Heart left ventricle (tissue), 16 donors: ENCODE measurements at regions not wholly inside any gene's neighbourhood (a gene's known extent, or its start where the extent isn't known, plus 50 kb on each side); places are given as distances from the start of the nearest gene placed in this dataset.
"Not testable (repeated sequence)": the region's sequence is repeated elsewhere in the genome, so short reads cannot be mapped to it uniquely, and the experiment has no call there.

Source experiments
- ATAC-seq, 4 donors: fragments of 200-7000 bp; cut with Tn5 transposase; one replicate each; pipeline ENCODE4 v1.9.1; 2020 to 2022; ENCODE audit warnings: moderate library complexity in 4 of 4, mild to moderate bottlenecking in 3 of 4, moderate number of reproducible peaks in 1 of 4
- DNase-seq, 5 donors: peaks; one replicate each; pipeline ENCODE4 v3.0.0-alpha.2; 2020
- H3K27ac ChIP-seq, 12 donors: fragments of 200-600 bp; sonication (generic) in 4 of 12; one replicate each; pipeline versions ENCODE4 v1.5.0 to v1.8.0; 2016 to 2022; ENCODE audit warnings: mild to moderate bottlenecking in 2 of 12
- H3K27me3 ChIP-seq, 9 donors: fragments of 200-600 bp; sonication (generic) in 2 of 9; one replicate each; pipeline versions ENCODE4 v1.5.1 to v1.8.0; 2016 to 2022; ENCODE audit warnings: mild to moderate bottlenecking in 3 of 9
- H3K36me3 ChIP-seq, 9 donors: fragments of 200-600 bp; sonication (generic) in 2 of 9; one replicate each; pipeline versions ENCODE4 v1.5.0 to v1.8.0; 2018 to 2022; ENCODE audit warnings: mild to moderate bottlenecking in 2 of 9
- H3K4me1 ChIP-seq, 12 donors: fragments of 200-600 bp; sonication (generic) in 4 of 12; one replicate each; pipeline versions ENCODE4 v1.5.0 to v1.8.0; 2016 to 2022; ENCODE audit warnings: mild to moderate bottlenecking in 3 of 12
- H3K4me3 ChIP-seq, 12 donors: fragments of 200-600 bp; sonication (generic) in 4 of 12; one replicate each; pipeline versions ENCODE4 v1.5.0 to v1.8.0; 2017 to 2022; ENCODE audit warnings: mild to moderate bottlenecking in 9 of 12, moderate library complexity in 4 of 12
- H3K9me3 ChIP-seq, 12 donors: fragments of 200-600 bp; sonication (generic) in 4 of 12; one replicate each; pipeline versions ENCODE4 v1.5.0 to v1.8.0; 2016 to 2022; ENCODE audit warnings: mild to moderate bottlenecking in 1 of 12
- POLR2A ChIP-seq, 2 donors: fragments of 450-650 bp; IDR thresholded peaks; one replicate each; pipeline ENCODE4 v1.6.1; 2017; ENCODE audit warnings: antibody characterized with exemption in 2 of 2, mild to moderate bottlenecking in 2 of 2, moderate library complexity in 2 of 2
- WGBS, 4 donors: extraction: QIAGEN DNeasy Blood & Tissue Kit in 2 of 4; methylation state at CpG; one replicate each; pipeline versions ENCODE4 v1.1.5 to v1.1.7; 2013 to 2018; 5-methylcytosine and 5-hydroxymethylcytosine counted together
- intact Hi-C, 10 donors: fragments of 100-400 bp; cut with DNase I; formaldehyde crosslinking; loops; one replicate each; pipeline versions ENCODE4 v1.11.1 to v1.14.2; 2022
- TF ChIP-seq, protein P1 (sequence below), 12 donors: fragments of 200-600 bp; sonication (generic) in 4 of 12; IDR thresholded peaks; one replicate each; pipeline versions ENCODE4 v1.5.0 to v1.8.0; 2018 to 2022; ENCODE audit warnings: antibody characterized with exemption in 12 of 12, mild to moderate bottlenecking in 5 of 12
- donor health status: ischemic (EF 13 %, LVEDD 7.1; RV severe dilation, severe dysfunction).
- donor health status: healthy with polysubstance abuse.
- donor health status: DM: no; HTN: yes; CAD: no.
- donor health status: DM: no; HTN: no; CAD: no.
- donor health status: ischemic (EF 25% LVEDD 6.9; RV normal size, moderate dysfunction).
- donor health status: ischemic (EF 25% LVEDD 5.7; RV mildly dilated, moderate dysfunction).
- donor health status: healthy.
- donor health status: DM: yes; HTN: yes; CAD: no.
- donor health status: ischemic (EF 35%, LVEDD 5.7; RV mildly dilated, moderate dysfunction).
- donor health status: nonischemic (EF 11% LVEDD 7.7; RV severe dilation, severe dysfunction).
- donor health status: DM: yes; HTN: yes; CAD: no.
- donor health status: PGD.
- donor health status: ischemic (EF 29% LVEDD 5.4; RV normal size, mild dysfunction).
- donor health status: nonischemic (EF 23%, LVEDD 6.1; RV moderate dilation, normal function).

DNA sequence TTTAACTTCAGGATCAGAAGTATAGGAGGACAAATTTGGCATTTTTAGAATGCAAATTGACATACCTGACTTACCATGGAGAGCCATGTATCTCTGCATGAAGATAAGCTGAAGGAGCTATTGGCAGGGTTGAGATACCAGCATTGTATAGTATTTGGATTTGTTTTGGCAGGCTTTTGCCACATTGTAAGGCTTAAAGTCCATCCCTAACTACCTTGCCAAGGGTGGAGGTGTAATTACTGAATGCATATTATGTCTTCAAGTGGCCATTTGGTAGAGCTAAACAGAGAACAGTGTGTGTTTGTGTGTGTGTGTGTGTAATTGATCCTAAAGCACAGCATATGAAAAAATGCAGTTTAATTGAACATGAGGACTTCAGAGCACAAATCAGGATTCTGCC, 324.7 kb downstream of the FAM170A start:
- intact Hi-C loops = no loop called here
- DNase-seq (no peak), ATAC-seq (no peak)
- peaks cover 0 to 8% (median 0%) of the 10 kb centered on the region in 12 donors for H3K9me3 ChIP-seq
- H3K4me1 ChIP-seq = no peaks in the 10 kb centered on the region
- TF ChIP-seq, protein P1, sequence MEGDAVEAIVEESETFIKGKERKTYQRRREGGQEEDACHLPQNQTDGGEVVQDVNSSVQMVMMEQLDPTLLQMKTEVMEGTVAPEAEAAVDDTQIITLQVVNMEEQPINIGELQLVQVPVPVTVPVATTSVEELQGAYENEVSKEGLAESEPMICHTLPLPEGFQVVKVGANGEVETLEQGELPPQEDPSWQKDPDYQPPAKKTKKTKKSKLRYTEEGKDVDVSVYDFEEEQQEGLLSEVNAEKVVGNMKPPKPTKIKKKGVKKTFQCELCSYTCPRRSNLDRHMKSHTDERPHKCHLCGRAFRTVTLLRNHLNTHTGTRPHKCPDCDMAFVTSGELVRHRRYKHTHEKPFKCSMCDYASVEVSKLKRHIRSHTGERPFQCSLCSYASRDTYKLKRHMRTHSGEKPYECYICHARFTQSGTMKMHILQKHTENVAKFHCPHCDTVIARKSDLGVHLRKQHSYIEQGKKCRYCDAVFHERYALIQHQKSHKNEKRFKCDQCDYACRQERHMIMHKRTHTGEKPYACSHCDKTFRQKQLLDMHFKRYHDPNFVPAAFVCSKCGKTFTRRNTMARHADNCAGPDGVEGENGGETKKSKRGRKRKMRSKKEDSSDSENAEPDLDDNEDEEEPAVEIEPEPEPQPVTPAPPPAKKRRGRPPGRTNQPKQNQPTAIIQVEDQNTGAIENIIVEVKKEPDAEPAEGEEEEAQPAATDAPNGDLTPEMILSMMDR (IDR thresholded peaks at IDR 0.05) = no peak
- TF ChIP-seq POLR2A (IDR thresholded peaks at IDR 0.05) = no peak
- no peak overlapping the region for H3K27ac ChIP-seq
- H3K4me3 ChIP-seq = no peak overlapping the region
- no peaks in the 10 kb centered on the region for H3K27me3 ChIP-seq
- H3K36me3 ChIP-seq = no peaks in the 10 kb centered on the region

DNA sequence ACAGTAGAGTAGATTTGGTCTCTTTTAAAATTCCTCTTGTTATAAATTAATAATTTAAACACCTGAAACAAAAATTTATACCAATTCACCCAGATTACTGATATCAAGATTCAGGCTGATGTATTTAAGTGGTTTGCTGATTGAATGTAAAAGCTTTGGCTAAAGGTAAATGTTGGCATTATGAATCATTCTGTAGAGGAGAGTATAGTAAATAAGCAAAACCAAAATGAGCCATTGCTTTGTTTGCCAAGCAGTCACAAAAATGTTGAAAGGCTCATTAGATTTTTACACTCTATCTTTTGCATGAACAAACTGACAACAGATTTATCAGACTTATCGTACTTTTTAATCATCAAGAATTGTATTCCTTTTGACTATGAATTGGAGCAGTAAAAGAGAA, 332.6 kb downstream of the FAM170A start:
- Histone ChIP-seq H3K36me3 (no peaks in the 10 kb centered on the region), H3K9me3 (peaks cover 0 to 5% (median 0%) of the 10 kb centered on the region in 12 donors), H3K27ac (no peak overlapping the region), H3K4me1 (no peaks in the 10 kb centered on the region), H3K27me3 (no peaks in the 10 kb centered on the region), H3K4me3 (no peak overlapping the region)
- 71 to 81% (median 75%) methylated on average over 1 of the region's 1 CpG for WGBS, 4 donors
- intact Hi-C loops = loop anchor here in 2 of 10 donors (5.0 to 10.0 kb wide), 2 partner anchors 93 to 495 kb away; no protein-coding TSS in a partner anchor
- ATAC-seq = no peak
- DNase-seq = no peak
- TF ChIP-seq, protein P1 (IDR thresholded peaks at IDR 0.05) = no peak
- TF ChIP-seq POLR2A (IDR thresholded peaks at IDR 0.05) = no peak

DNA sequence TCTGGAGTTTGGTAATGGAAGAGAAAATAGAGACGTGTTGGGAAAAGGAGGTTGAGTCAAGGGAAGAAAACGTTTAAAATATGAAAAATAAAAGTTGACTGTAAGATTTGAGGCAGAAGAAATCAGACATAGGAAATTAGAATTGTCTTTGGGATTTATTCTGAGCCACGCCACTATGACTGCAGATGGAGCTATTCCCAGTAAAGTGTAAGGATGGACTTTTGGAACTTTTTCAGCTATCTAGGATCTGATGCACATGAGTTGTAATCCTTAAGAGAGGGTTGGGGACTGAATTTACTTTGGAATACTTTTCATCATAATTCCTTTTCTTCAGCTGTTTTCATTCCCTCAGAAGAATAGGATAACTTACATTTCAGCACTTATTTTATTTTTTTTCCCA, 336.7 kb downstream of the FAM170A start:
- no peak for TF ChIP-seq POLR2A (IDR thresholded peaks at IDR 0.05)
- TF ChIP-seq, protein P1 (IDR thresholded peaks at IDR 0.05) = peak in 7 of 12 donors; percentile 11 to 47 (median 39)
- 36 to 64% (median 52%) methylated on average over 3 of the region's 3 CpGs for WGBS, 4 donors
- H3K9me3 ChIP-seq = peaks cover 0 to 24% (median 2%) of the 10 kb centered on the region in 12 donors
- intact Hi-C loops = loop anchor here in 2 of 10 donors (5.0 to 10.0 kb wide), 2 partner anchors 86 to 89 kb away; no protein-coding TSS in a partner anchor
- ATAC-seq (peak in 3 of 4 donors; percentile 58 to 74 (median 67)), DNase-seq (no peak)
- H3K4me1 ChIP-seq = no peaks in the 10 kb centered on the region
- peak overlapping the region in 3 of 12 donors; percentile 1 to 38 (median 37) for H3K27ac ChIP-seq
- H3K4me3 ChIP-seq = no peak overlapping the region
- no peaks in the 10 kb centered on the region for H3K27me3 ChIP-seq
- no peaks in the 10 kb centered on the region for H3K36me3 ChIP-seq

DNA sequence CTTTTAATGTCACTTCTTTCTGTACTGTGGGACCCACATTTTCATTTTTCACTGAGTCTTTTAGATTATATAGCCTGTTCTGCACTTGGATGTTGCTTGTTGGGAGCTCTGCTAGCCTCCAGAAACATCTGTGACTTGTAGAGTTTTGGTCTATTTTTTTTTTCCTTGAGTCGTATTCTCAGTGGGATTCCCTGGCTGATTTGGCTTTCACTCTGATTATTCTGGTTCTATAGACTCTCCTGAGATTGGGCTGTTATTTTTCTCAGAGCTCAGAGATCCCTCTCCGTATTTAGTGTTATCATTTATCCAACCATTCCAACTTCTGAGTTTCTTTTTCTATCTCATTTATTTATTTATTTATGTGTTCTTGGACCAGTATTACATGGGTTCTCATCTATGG, 339.3 kb downstream of the FAM170A start:
- WGBS, 4 donors = 46 to 64% (median 57%) methylated on average over 2 of the region's 2 CpGs

DNA sequence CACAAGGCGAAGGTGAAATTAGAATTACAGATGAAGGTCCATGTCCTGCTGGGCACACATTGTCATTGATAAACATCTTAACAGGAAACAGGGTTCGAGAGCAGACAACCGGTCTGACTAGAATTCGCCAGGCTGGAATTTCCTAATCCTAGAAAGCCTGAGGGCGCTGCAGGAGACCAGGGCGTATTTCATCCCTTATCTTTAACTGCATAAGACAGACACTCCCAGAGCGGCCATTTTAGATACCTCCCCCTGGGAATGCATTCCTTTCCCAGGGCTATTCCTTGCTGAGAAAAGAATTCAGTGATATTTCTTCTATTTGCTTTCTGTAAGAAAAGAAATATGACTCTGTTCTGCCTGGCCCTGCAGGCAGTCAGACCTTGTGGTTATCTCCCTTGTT, 357.7 kb downstream of the FAM170A start:
- peaks cover 0 to 22% (median 6%) of the 10 kb centered on the region in 12 donors for H3K9me3 ChIP-seq
- H3K36me3 ChIP-seq, H3K4me1 ChIP-seq, H3K27me3 ChIP-seq, intact Hi-C loops, ATAC-seq, H3K27ac ChIP-seq, H3K4me3 ChIP-seq, DNase-seq: not testable (repeated sequence)
- 76 to 81% (median 79%) methylated on average over 7 of the region's 7 CpGs for WGBS, 4 donors

More for the DNA sequence above, 339.3 kb downstream of the FAM170A start:
- no peaks in the 10 kb centered on the region for H3K27me3 ChIP-seq
- peak in 1 of 5 donors; percentile 5 for DNase-seq
- no peaks in the 10 kb centered on the region for H3K4me1 ChIP-seq
- no peak for ATAC-seq
- intact Hi-C loops = loop anchor here in 2 of 10 donors (5.0 to 10.0 kb wide), 2 partner anchors 84 to 86 kb away; no protein-coding TSS in a partner anchor
- H3K36me3 ChIP-seq = no peaks in the 10 kb centered on the region
- no peak overlapping the region for H3K4me3 ChIP-seq
- H3K9me3 ChIP-seq = peaks cover 0 to 24% (median 2%) of the 10 kb centered on the region in 12 donors
- TF ChIP-seq, protein P1 (IDR thresholded peaks at IDR 0.05) = no peak
- TF ChIP-seq POLR2A (IDR thresholded peaks at IDR 0.05) = no peak
- H3K27ac ChIP-seq = no peak overlapping the region
